Right kidney (tissue), 1 donor: ENCODE measurements at regions not wholly inside any gene's neighbourhood (a gene's known extent, or its start where the extent isn't known, plus 50 kb on each side); places are given as distances from the start of the nearest gene placed in this dataset.

ENCODE experiments used
- DNase-seq: peaks from one replicate; pipeline ENCODE4 v3.0.0-alpha.2; 2016

- no peak for DNase-seq
These were observed 105.3 kb upstream of the NKX1-1 start for GRCh38 chr4:1511441-1512041.

- DNase-seq = no peak
These were observed 104.7 kb upstream of the NKX1-1 start for GRCh38 chr4:1510931-1511330.

GRCh38 chr4:1509366-1509765, 103.1 kb upstream of the NKX1-1 start:
- no peak for DNase-seq

- no peak for DNase-seq
These were observed 102.2 kb upstream of the NKX1-1 start for GRCh38 chr4:1508161-1509160.

GRCh38 chr4:1506956-1507721, 100.9 kb upstream of the NKX1-1 start:
- DNase-seq = no peak

GRCh38 chr4:1505511-1506460, 99.5 kb upstream of the NKX1-1 start:
- DNase-seq = no peak

- no peak for DNase-seq
These were observed 98.6 kb upstream of the NKX1-1 start for GRCh38 chr4:1504595-1505500.

- DNase-seq = no peak
These were observed 97.6 kb upstream of the NKX1-1 start for GRCh38 chr4:1503583-1504471.

GRCh38 chr4:1502976-1503375, 96.7 kb upstream of the NKX1-1 start:
- no peak for DNase-seq

GRCh38 chr4:1502501-1502886, 96.3 kb upstream of the NKX1-1 start:
- DNase-seq = no peak

- DNase-seq = no peak
These were observed 95.7 kb upstream of the NKX1-1 start for GRCh38 chr4:1501754-1502500.

GRCh38 chr4:1500966-1501753, 94.9 kb upstream of the NKX1-1 start:
- DNase-seq = no peak

GRCh38 chr4:1500231-1500965, 94.2 kb upstream of the NKX1-1 start:
- DNase-seq = no peak

GRCh38 chr4:1499465-1499864, 93.2 kb upstream of the NKX1-1 start:
- no peak for DNase-seq

- no peak for DNase-seq
These were observed 91.1 kb upstream of the NKX1-1 start for GRCh38 chr4:1497189-1497801.

GRCh38 chr4:1496116-1496642, 89.9 kb upstream of the NKX1-1 start:
- DNase-seq = no peak
